ENCODE measurements at regions not wholly inside any gene's neighbourhood (a gene's known extent, or its start where the extent isn't known, plus 50 kb on each side); places are given as distances from the start of the nearest gene placed in this dataset.
"Not testable (repeated sequence)": the region's sequence is repeated elsewhere in the genome, so short reads cannot be mapped to it uniquely, and the experiment has no call there.

- no peak for DNase-seq
These were observed 65.6 kb downstream of the UFM1 start for GRCh38 chr13:38415233-38415632.

DNA sequence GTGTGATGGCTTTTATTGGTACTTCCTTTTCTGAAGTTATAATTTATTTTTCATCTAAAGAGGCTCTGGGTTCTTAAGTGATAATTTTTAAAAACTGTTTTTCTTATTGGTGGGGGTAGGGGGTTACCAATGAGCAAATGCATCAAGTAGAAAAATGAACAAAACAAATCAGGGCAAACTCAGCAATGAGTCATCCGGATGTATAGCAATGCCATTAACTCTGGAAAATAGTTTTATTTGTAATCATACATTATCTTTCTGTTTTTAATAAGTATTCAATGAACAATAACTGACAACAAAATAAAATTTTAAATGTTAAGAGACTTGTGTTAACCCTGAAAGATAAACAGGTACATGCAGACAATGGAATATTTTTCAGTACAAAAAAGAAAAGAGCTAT lies 67.6 kb downstream of the UFM1 start:
- DNase-seq, result no peak

GRCh38 chr13:38417727-38418126 lies 68.1 kb downstream of the UFM1 start:
- DNase-seq, result no peak

DNA sequence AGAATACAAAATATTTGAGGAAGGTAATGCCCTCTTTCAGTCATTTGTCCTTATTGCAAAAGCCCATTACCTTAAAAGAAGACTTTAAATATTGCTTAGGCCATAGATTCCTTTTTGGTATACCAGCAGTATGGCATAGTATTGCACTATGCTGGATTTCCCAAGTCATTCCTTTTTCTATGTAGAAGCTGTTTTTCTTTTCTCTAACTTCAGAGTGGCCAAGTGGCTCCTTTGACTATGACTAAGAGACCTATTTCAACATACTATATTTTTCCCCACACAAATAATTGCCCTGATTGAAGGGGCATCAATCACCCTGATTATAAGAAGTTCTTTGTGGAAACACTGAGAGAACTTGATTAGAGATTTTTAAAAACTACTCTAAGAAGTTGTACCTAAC lies 68.6 kb downstream of the UFM1 start:
- DNase-seq, result no peak

- DNase-seq, result no peak
These were observed 69.7 kb downstream of the UFM1 start for GRCh38 chr13:38419312-38419873.

GRCh38 chr13:38421590-38422560 lies 72.2 kb downstream of the UFM1 start:
- no peak for DNase-seq

- DNase-seq, result no peak
These were observed 80.3 kb downstream of the UFM1 start for GRCh38 chr13:38429916-38430315.

DNA sequence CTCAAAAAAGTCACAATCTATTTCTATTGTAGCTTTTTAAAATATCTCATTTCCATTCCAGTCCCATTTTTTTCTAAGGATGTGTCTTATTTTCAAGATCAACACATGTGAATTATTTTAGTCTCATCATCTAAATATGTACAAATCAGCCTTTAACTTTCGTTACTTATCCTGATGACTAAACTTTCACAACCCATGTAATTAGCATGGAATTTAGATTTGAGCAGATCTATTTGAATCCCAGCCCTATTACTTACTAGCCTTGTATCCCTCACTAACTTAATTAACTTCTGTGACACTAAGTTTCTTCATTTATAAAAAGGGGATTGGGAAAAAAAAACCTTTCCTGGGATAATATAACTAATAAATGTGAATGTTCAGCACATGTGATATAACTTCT lies 81.1 kb downstream of the UFM1 start:
- DNase-seq, result no peak

DNA sequence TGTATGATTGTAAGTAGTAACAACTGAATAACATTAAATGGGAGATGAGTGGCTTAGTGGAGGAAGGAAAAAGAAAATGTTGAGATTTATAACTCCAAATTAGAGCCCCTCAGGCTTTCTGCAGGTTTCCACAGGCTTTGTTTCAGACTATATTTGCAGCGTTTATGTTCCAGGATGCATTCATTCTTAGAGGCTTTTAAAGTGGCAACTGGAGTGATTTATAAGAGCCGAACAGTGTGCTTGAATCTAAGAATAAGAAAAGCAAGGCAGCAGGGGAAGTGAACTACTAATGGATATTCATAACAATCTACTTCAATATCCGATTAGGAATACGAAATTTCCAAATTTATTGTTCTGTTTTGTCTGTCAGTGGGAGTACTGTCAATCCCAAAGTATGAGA lies 91.0 kb downstream of the UFM1 start:
- DNase-seq, result no peak

GRCh38 chr13:38444904-38445303 lies 95.3 kb downstream of the UFM1 start:
- no peak for DNase-seq

DNA sequence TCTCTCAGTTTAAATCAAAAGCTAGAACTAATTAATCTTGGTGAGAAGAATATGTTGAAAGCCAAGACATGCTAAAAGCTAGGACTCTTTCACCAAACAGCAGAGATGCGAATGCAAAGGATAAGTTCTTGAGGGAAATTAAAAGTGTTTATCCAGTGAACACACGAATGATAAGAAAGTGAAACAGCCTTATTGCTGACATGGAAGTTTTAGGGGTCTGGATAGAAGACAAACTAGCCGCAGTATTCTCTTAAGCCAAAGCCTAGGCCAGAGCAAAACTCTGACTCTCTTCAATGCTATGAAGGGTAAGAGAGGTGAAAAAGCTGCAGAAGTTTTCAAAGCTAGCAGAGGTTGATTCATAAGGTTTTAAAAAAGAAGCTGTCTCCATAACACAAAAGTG lies 103.0 kb downstream of the UFM1 start:
- DNase-seq, result no peak

- DNase-seq, result no peak
These were observed 113.0 kb downstream of the UFM1 start for GRCh38 chr13:38462605-38463004.

DNA sequence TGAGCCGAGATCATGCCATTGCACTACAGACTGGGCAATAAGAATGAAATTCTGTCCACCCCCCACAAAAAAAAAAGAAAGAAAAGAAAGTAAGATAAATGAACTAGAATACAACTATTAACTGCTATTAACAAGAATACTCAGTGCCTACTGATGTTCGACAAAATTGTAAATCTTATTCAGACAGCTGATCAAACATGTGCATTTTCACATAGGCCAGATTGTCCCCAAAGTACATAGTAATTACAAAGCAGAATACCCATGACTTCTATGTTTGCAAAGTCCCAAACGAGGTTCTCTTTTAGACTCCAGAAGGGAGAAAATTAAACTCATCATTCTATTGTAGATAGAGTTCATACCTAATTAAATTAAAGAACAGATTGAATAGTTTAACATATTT lies 113.4 kb downstream of the UFM1 start:
- no peak for DNase-seq

DNA sequence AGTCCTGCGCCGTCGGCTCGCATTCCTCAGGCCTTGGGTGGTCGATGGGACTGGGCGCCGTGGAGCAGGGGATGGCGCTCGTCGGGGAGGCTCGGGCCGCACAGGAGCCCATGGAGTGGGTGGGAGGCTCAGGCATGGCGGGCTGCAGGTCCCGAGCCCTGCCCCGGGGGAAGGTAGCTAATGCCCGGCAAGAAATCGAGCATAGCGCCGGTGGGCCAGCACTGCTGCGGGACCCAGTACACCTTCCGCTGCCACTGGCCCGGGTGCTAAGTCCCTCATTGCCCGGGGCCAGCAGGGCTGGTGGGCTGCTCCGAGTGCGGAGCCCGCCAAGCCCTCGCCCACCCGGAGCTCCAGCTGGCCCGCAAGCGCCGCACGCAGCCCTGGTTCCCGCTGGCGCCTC lies 122.8 kb downstream of the UFM1 start:
- DNase-seq, result not testable (repeated sequence)

GRCh38 chr13:38473305-38473704 lies 123.7 kb downstream of the UFM1 start:
- no peak for DNase-seq

GRCh38 chr13:38477676-38478075 lies 128.0 kb downstream of the UFM1 start:
- no peak for DNase-seq

- no peak for DNase-seq
These were observed 134.0 kb downstream of the UFM1 start for GRCh38 chr13:38483623-38484022.

DNA sequence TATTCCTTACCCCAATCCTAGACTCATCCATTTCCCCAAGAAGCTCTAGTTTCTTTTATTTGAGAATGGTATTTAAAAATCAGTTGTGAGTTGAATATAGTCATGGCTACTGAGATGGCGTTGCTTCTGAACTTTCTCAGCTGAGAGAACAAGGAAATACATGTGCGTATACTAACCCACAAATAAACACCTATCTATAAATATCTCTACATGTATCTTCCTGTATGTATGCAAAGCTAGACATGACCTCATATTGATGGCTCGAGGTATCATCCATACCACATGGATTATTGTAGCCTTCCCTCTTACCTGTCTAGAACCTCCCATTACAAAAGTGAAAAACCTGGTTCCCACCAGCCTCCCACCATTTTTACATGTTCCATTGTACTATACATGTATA lies 141.0 kb downstream of the UFM1 start:
- no peak for DNase-seq

- no peak for DNase-seq
These were observed 144.8 kb downstream of the UFM1 start for GRCh38 chr13:38494445-38494844.

GRCh38 chr13:38496917-38497316 lies 147.3 kb downstream of the UFM1 start:
- no peak for DNase-seq

DNA sequence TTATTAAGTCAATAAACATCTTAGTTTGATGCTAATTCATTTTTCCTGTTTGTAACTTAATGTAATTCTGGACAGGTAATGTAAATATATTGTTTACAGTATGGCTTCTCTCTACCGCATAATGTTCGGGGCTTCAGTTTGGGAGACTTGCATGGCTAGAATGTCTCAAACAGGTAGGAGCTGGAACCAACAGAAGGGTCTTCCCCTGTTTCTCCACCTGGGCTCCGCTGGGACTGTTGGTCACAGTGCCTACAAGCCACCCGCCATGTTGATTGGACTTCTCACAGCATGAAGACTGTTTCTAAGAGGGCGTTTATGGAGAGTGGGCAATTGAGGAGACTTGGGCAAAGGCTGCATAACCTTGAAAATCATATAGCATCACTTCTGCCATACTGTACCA lies 148.6 kb downstream of the UFM1 start:
- no peak for DNase-seq

GRCh38 chr13:38514575-38514974 lies 164.9 kb downstream of the UFM1 start:
- DNase-seq, result no peak

GRCh38 chr13:38518328-38518727 lies 168.5 kb upstream of the FREM2 start:
- no peak for DNase-seq

Measured in muscle of arm (tissue), 1 donor.